Upper lobe of left lung (tissue), 6 donors: ENCODE measurements at regions not wholly inside any gene's neighbourhood (a gene's known extent, or its start where the extent isn't known, plus 50 kb on each side); places are given as distances from the start of the nearest gene placed in this dataset.

ENCODE experiments used
- ATAC-seq, 2 donors: fragments of 200-7000 bp; cut with Tn5 transposase; one replicate each; pipeline ENCODE4 v1.9.1; 2022; ENCODE audit warnings: mild to moderate bottlenecking in 2 of 2, moderate library complexity in 2 of 2; ENCODE audit not compliant: low FRiP score in 2 of 2
- DNase-seq, 2 donors: peaks; one replicate each; pipeline ENCODE4 v3.0.0-alpha.2; 2019 to 2020
- H3K27ac ChIP-seq, 4 donors: fragments of 200-600 bp; sonication (generic); one replicate each; pipeline ENCODE4 v1.5.1; 2016 to 2019
- H3K27me3 ChIP-seq, 4 donors: fragments of 200-600 bp; sonication (generic); one replicate each; pipeline ENCODE4 v1.5.1; 2017 to 2019
- H3K36me3 ChIP-seq, 4 donors: fragments of 200-600 bp; sonication (generic); one replicate each; pipeline ENCODE4 v1.5.1; 2016 to 2019
- H3K4me1 ChIP-seq, 4 donors: fragments of 200-600 bp; sonication (generic); one replicate each; pipeline ENCODE4 v1.5.1; 2018 to 2019
- H3K4me3 ChIP-seq, 4 donors: fragments of 200-600 bp; sonication (generic); one replicate each; pipeline ENCODE4 v1.5.1; 2017 to 2019; ENCODE audit warnings: mild to moderate bottlenecking in 2 of 4, moderate library complexity in 1 of 4
- H3K9me3 ChIP-seq, 4 donors: fragments of 200-600 bp; sonication (generic); one replicate each; pipeline ENCODE4 v1.5.1; 2018 to 2019
- EP300 ChIP-seq, 4 donors: sonication (generic); formaldehyde crosslinking; IDR thresholded peaks; one replicate each; pipeline ENCODE4 v1.5.1; 2017; ENCODE audit warnings: antibody characterized with exemption in 4 of 4, control low read depth in 2 of 4
- POLR2A ChIP-seq, 4 donors: fragments of 450-650 bp; IDR thresholded peaks; one replicate each; pipeline ENCODE4 v1.5.1; 2016 to 2017; ENCODE audit warnings: antibody characterized with exemption in 4 of 4, mild to moderate bottlenecking in 2 of 4
- POLR2AphosphoS5 ChIP-seq, 2 donors: sonication (generic); formaldehyde crosslinking; IDR thresholded peaks; one replicate each; pipeline ENCODE4 v1.5.1; 2017; ENCODE audit warnings: antibody characterized with exemption in 2 of 2
- WGBS, 2 donors: methylation state at CpG; one replicate each; pipeline ENCODE4 v1.1.5; 2017 to 2018; 5-methylcytosine and 5-hydroxymethylcytosine counted together
- TF ChIP-seq, protein P1 (sequence below), 6 experiments: fragments of 450-650 bp in 4 of 6; fragments of 200-600 bp in 2 of 6; sonication (generic) in 2 of 6; IDR thresholded peaks; one replicate each; pipeline ENCODE4 v1.5.1; 2016 to 2019; ENCODE audit warnings: antibody characterized with exemption in 6 of 6
- donor health status: DM: no; HTN: no; CAD: no; lungs with moderate emphysema.
- donor health status: DM: no; HTN: yes; CAD: no; lungs with severe emphysema.

DNA sequence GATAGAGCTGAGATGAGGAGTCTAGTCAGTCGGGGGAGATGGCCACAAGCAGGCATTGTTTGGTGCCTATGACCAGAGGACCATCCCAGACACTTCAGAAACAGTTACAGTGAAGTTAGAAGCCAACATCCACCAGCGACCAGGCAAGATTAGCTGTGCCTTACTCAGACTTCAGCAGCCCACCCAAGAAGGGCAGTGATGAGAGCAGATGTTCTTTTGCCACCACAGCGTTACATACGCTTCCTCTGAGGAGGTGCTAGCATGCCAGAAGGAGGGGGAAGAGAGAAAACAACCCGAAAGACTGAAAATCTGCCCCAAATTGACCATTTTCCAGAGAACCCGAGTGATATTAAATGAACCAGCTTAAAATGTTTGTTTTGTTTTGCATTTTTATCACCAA lies 186.8 kb downstream of the PRL start:
- TF ChIP-seq, protein P1, sequence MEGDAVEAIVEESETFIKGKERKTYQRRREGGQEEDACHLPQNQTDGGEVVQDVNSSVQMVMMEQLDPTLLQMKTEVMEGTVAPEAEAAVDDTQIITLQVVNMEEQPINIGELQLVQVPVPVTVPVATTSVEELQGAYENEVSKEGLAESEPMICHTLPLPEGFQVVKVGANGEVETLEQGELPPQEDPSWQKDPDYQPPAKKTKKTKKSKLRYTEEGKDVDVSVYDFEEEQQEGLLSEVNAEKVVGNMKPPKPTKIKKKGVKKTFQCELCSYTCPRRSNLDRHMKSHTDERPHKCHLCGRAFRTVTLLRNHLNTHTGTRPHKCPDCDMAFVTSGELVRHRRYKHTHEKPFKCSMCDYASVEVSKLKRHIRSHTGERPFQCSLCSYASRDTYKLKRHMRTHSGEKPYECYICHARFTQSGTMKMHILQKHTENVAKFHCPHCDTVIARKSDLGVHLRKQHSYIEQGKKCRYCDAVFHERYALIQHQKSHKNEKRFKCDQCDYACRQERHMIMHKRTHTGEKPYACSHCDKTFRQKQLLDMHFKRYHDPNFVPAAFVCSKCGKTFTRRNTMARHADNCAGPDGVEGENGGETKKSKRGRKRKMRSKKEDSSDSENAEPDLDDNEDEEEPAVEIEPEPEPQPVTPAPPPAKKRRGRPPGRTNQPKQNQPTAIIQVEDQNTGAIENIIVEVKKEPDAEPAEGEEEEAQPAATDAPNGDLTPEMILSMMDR (IDR thresholded peaks at IDR 0.05): no peak
- TF ChIP-seq EP300 (IDR thresholded peaks at IDR 0.05): no peak
- TF ChIP-seq POLR2AphosphoS5 (IDR thresholded peaks at IDR 0.05): no peak
- TF ChIP-seq POLR2A (IDR thresholded peaks at IDR 0.05): no peak
- no peak for ATAC-seq
- H3K27ac ChIP-seq: no peak overlapping the region
- 65 to 83% methylated on average over 6 of the region's 6 CpGs for WGBS, 2 donors
- no peak for DNase-seq
- no peaks in the 10 kb centered on the region for H3K36me3 ChIP-seq
- no peaks in the 10 kb centered on the region for H3K27me3 ChIP-seq
- H3K4me3 ChIP-seq: no peak overlapping the region
- H3K9me3 ChIP-seq: no peaks in the 10 kb centered on the region
- peaks cover 0 to 9% (median 4%) of the 10 kb centered on the region in 4 donors for H3K4me1 ChIP-seq

DNA sequence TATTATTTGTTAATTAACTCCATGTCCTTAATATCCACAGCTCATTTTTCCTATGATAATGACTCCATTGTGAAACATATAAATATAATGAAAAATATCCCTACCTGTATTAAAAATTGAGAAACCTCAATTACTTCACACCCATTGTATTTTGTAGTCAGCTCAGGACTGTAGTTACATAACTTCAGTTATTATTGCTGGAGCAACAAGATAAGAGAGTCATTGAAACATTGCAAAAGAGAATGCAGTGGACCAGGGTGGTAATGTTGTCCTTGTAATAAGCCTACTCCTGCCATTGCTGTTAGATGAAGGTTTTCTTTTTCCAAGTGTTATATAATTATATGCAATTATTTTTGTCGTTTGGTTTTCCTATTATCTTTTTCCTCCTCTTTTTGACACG lies 184.4 kb downstream of the PRL start:
- Histone ChIP-seq H3K27ac (no peak overlapping the region), H3K36me3 (no peaks in the 10 kb centered on the region), H3K4me3 (no peak overlapping the region), H3K27me3 (no peaks in the 10 kb centered on the region), H3K4me1 (peaks cover 0 to 9% (median 4%) of the 10 kb centered on the region in 4 donors), H3K9me3 (no peaks in the 10 kb centered on the region)
- WGBS, 2 donors: 46 to 56% methylated on average over 2 of the region's 2 CpGs
- TF ChIP-seq POLR2AphosphoS5 (IDR thresholded peaks at IDR 0.05) (no peak), POLR2A (IDR thresholded peaks at IDR 0.05) (no peak), EP300 (IDR thresholded peaks at IDR 0.05) (no peak)
- TF ChIP-seq, protein P1 (IDR thresholded peaks at IDR 0.05): no peak
- ATAC-seq (peak in 1 of 2 donors; percentile 71), DNase-seq (no peak)

DNA sequence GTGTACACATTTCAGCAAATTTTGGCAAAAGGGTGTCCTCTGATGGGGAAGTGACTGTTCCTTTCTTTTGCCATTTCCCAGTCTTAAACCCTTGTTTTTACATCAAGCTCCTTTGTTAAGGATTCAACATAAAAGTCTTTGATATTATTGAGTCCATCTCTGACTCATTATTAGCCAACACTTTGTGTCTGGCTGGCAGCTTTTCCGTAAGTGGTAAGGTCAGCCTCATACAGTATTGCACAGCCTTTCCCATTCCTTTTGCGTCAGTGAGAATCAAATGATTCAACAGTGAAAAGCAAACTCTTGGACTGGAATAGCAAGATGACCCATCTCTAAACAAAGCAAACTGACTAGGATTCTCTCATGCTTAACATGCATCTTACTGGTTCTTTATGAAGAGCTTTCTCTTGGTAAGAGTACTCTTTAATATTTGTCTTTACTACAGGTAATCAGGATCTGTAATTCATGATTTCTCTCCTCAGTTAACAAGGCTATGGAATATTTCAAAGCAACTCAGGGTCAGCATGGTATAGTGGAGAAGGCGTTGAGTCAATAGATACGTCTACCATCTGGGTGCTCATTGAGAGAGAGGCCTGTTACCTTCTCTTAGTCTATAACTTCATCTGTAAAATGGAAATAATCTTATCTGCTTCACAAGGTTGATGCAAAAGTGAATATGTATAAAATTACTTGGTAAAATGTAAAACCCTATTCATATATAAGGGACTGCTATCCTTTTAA lies 183.6 kb downstream of the PRL start:
- Histone ChIP-seq H3K36me3 (no peaks in the 10 kb centered on the region), H3K27me3 (no peaks in the 10 kb centered on the region), H3K27ac (no peak overlapping the region), H3K9me3 (no peaks in the 10 kb centered on the region), H3K4me3 (no peak overlapping the region), H3K4me1 (peaks cover 0 to 9% (median 4%) of the 10 kb centered on the region in 4 donors)
- TF ChIP-seq EP300 (IDR thresholded peaks at IDR 0.05) (peak in 1 of 4 donors; percentile 24), POLR2AphosphoS5 (IDR thresholded peaks at IDR 0.05) (peak; percentile 26 to 44)
- TF ChIP-seq, protein P1 (IDR thresholded peaks at IDR 0.05): no peak
- 70 to 71% methylated on average over 4 of the region's 4 CpGs for WGBS, 2 donors
- DNase-seq (peak in 1 of 2 donors; percentile 45), ATAC-seq (peak; percentile 72 to 92)

DNA sequence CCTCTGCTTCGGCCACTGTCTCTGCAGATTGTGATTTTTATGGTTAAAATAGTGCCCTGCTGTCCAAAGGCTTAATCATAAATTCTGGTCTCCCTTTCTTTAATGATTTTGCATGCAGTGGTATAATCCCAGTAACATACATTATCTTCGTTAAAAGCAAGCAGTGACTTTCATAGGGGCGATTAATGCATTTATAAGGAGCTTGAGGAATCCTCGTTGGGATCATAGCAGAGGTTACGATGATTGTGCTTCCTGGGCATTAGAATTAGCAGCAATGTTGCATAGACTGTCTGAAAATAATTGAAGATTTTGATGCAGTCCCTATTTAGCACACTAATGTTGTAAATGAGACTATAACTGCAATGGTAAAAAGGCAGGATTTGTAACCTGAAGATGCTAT lies 181.3 kb downstream of the PRL start:
- H3K36me3 ChIP-seq: no peaks in the 10 kb centered on the region
- peaks cover 0 to 9% (median 4%) of the 10 kb centered on the region in 4 donors for H3K4me1 ChIP-seq
- no peak overlapping the region for H3K27ac ChIP-seq
- ATAC-seq: no peak
- no peaks in the 10 kb centered on the region for H3K9me3 ChIP-seq
- no peak overlapping the region for H3K4me3 ChIP-seq
- H3K27me3 ChIP-seq: no peaks in the 10 kb centered on the region
- 94 to 95% methylated on average over 5 of the region's 5 CpGs for WGBS, 2 donors
- TF ChIP-seq EP300 (IDR thresholded peaks at IDR 0.05): no peak
- TF ChIP-seq, protein P1 (IDR thresholded peaks at IDR 0.05): no peak
- TF ChIP-seq POLR2AphosphoS5 (IDR thresholded peaks at IDR 0.05): no peak
- no peak for TF ChIP-seq POLR2A (IDR thresholded peaks at IDR 0.05)
- DNase-seq: no peak

DNA sequence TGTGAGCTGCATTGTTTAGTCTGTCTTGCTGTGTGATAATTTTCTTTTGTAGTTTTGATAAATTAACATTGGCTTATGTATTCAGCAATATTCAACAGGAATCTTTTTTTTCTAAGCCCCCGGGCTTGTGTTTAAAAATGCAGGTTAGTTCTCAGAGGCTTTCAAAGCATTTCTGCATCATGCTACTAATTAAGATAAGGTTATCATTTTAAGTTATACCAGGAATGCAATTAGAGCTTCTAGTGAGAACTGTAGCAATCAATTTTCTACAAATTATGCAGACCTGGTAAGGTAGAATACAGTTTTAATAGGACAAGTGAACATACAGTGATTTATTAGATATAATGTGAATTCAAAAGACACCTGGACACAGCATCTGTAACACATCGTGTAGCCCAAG lies 179.2 kb downstream of the PRL start:
- H3K27ac ChIP-seq: no peak overlapping the region
- no peak for ATAC-seq
- no peaks in the 10 kb centered on the region for H3K27me3 ChIP-seq
- H3K9me3 ChIP-seq: no peaks in the 10 kb centered on the region
- no peak for TF ChIP-seq EP300 (IDR thresholded peaks at IDR 0.05)
- no peak for TF ChIP-seq POLR2AphosphoS5 (IDR thresholded peaks at IDR 0.05)
- no peak for TF ChIP-seq POLR2A (IDR thresholded peaks at IDR 0.05)
- TF ChIP-seq, protein P1 (IDR thresholded peaks at IDR 0.05): no peak
- H3K4me3 ChIP-seq: no peak overlapping the region
- H3K36me3 ChIP-seq: no peaks in the 10 kb centered on the region
- WGBS, 2 donors: 84 to 91% methylated on average over 2 of the region's 2 CpGs
- H3K4me1 ChIP-seq: peaks cover 0 to 7% (median 3%) of the 10 kb centered on the region in 4 donors
- DNase-seq: no peak
